CMK (cell line): ENCODE measurements at regions not wholly inside any gene's neighbourhood (a gene's known extent, or its start where the extent isn't known, plus 50 kb on each side); places are given as distances from the start of the nearest gene placed in this dataset.

Source experiments
- DNase-seq: peaks from one replicate; pipeline ENCODE4 v3.0.0-alpha.2; 2010; ENCODE audit warnings: low read depth

- DNase-seq: no peak
Measured at GRCh38 chr1:187091666-187092065, 262.9 kb downstream of the PLA2G4A start.

- DNase-seq: no peak
Measured at GRCh38 chr1:187092104-187092503, 263.4 kb downstream of the PLA2G4A start.

GRCh38 chr1:187096689-187097088 lies 267.9 kb downstream of the PLA2G4A start:
- no peak for DNase-seq

GRCh38 chr1:187110351-187110750 lies 281.6 kb downstream of the PLA2G4A start:
- no peak for DNase-seq

GRCh38 chr1:187114792-187115191 lies 286.0 kb downstream of the PLA2G4A start:
- DNase-seq: no peak

- DNase-seq: no peak
Measured at GRCh38 chr1:187121661-187122060, 292.9 kb downstream of the PLA2G4A start.

- no peak for DNase-seq
Measured at GRCh38 chr1:187122566-187122965, 293.8 kb downstream of the PLA2G4A start.

GRCh38 chr1:187129132-187129531 lies 300.4 kb downstream of the PLA2G4A start:
- no peak for DNase-seq

GRCh38 chr1:187143783-187144182 lies 315.0 kb downstream of the PLA2G4A start:
- no peak for DNase-seq

- no peak for DNase-seq
Measured at GRCh38 chr1:187146388-187146787, 317.6 kb downstream of the PLA2G4A start.

- no peak for DNase-seq
Measured at GRCh38 chr1:187151555-187151954, 322.8 kb downstream of the PLA2G4A start.

GRCh38 chr1:187153047-187153446 lies 324.3 kb downstream of the PLA2G4A start:
- DNase-seq: no peak

- no peak for DNase-seq
Measured at GRCh38 chr1:187157115-187157514, 328.4 kb downstream of the PLA2G4A start.

GRCh38 chr1:187157552-187157951 lies 328.8 kb downstream of the PLA2G4A start:
- DNase-seq: no peak

GRCh38 chr1:187167555-187167954 lies 338.8 kb downstream of the PLA2G4A start:
- no peak for DNase-seq

GRCh38 chr1:187168297-187168696 lies 339.5 kb downstream of the PLA2G4A start:
- DNase-seq: no peak

- no peak for DNase-seq
Measured at GRCh38 chr1:187185389-187185788, 356.6 kb downstream of the PLA2G4A start.

- DNase-seq: no peak
Measured at GRCh38 chr1:187197685-187198084, 368.9 kb downstream of the PLA2G4A start.

GRCh38 chr1:187203257-187203656 lies 374.5 kb downstream of the PLA2G4A start:
- no peak for DNase-seq

GRCh38 chr1:187212377-187212776 lies 383.6 kb downstream of the PLA2G4A start:
- DNase-seq: no peak

GRCh38 chr1:187226396-187226795 lies 397.6 kb downstream of the PLA2G4A start:
- DNase-seq: no peak

GRCh38 chr1:187228790-187229189 lies 400.0 kb downstream of the PLA2G4A start:
- no peak for DNase-seq

- no peak for DNase-seq
Measured at GRCh38 chr1:187229496-187229895, 400.7 kb downstream of the PLA2G4A start.

GRCh38 chr1:187234706-187235105 lies 406.0 kb downstream of the PLA2G4A start:
- no peak for DNase-seq

- DNase-seq: no peak
Measured at GRCh38 chr1:187236199-187236598, 407.4 kb downstream of the PLA2G4A start.
